AG09309 (cell line): ENCODE measurements at regions not wholly inside any gene's neighbourhood (a gene's known extent, or its start where the extent isn't known, plus 50 kb on each side); places are given as distances from the start of the nearest gene placed in this dataset.

Experiments
- DNase-seq: peaks from one replicate; pipeline ENCODE4 v3.0.0-alpha.2; 2010; ENCODE audit warnings: low read depth
- H3K4me3 ChIP-seq: 2 replicates; pipeline ENCODE4 v1.5.1; 2011; ENCODE audit warnings: mild to moderate bottlenecking, low read depth, low read length, moderate library complexity; ENCODE audit not compliant: control insufficient read depth
- CTCF ChIP-seq: IDR thresholded peaks from 2 replicates; pipeline ENCODE4 v1.5.1; 2011; ENCODE audit warnings: mild to moderate bottlenecking, low read depth, low read length, inconsistent platforms; ENCODE audit not compliant: insufficient read depth, control insufficient read depth; ENCODE audit errors: missing control alignments

GRCh38 chr5:171681061-171681460, 104.6 kb upstream of the SMIM23 start:
- no peak for TF ChIP-seq CTCF

GRCh38 chr5:171681677-171682076, 103.9 kb upstream of the SMIM23 start:
- no peak for TF ChIP-seq CTCF
- no peak for DNase-seq
- H3K4me3 ChIP-seq: no peak overlapping the region

More at GRCh38 chr5:171681061-171681460, 104.6 kb upstream of the SMIM23 start:
- no peak overlapping the region for H3K4me3 ChIP-seq
- DNase-seq: no peak

GRCh38 chr5:171682801-171683200, 102.8 kb upstream of the SMIM23 start:
- DNase-seq: no peak
- no peak overlapping the region for H3K4me3 ChIP-seq
- no peak for TF ChIP-seq CTCF

GRCh38 chr5:171684169-171684568, 101.4 kb upstream of the SMIM23 start:
- H3K4me3 ChIP-seq: no peak overlapping the region
- TF ChIP-seq CTCF: no peak
- DNase-seq: no peak

- DNase-seq: no peak
- TF ChIP-seq CTCF: no peak
- no peak overlapping the region for H3K4me3 ChIP-seq
These were observed 96.7 kb upstream of the SMIM23 start for GRCh38 chr5:171688696-171689495.

- no peak overlapping the region for H3K4me3 ChIP-seq
- TF ChIP-seq CTCF: no peak
- no peak for DNase-seq
These were observed 95.7 kb upstream of the SMIM23 start for GRCh38 chr5:171689853-171690417.
